PC-9 (cell line): ENCODE measurements at regions not wholly inside any gene's neighbourhood (a gene's known extent, or its start where the extent isn't known, plus 50 kb on each side); places are given as distances from the start of the nearest gene placed in this dataset.

Experiments used
- EZH2 ChIP-seq: fragments of 200-600 bp; sonication (generic); IDR thresholded peaks from 2 replicates; pipeline ENCODE4 v1.8.0; 2017; ENCODE audit warnings: antibody characterized with exemption, low read depth
- TF ChIP-seq, protein P1 (sequence below): fragments of 200-600 bp; sonication (generic); conservative IDR thresholded peaks from 2 replicates; pipeline ENCODE4 v1.6.1; 2017; ENCODE audit warnings: mixed run types, antibody characterized with exemption, mild to moderate bottlenecking, moderate library complexity

DNA sequence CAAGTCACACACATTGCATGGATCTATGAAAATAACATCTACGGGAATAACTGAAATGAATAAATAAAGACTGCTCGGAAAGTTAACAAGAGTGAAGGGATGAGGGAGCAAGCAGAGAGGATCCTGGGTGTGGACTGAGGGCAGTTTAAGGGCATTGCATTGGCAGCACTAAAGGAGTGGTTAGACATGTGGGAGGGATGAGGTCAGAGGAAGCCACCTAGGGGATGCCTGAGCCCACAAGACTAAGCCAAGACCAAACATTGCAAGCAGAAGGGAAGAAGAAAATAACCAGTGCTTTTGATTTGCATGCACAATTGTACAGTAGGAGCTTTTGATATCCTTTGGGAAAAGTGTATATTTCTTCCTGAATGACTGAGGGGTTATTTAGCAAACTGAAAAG lies 106.1 kb downstream of the MSL3 start:
- TF ChIP-seq, protein P1, sequence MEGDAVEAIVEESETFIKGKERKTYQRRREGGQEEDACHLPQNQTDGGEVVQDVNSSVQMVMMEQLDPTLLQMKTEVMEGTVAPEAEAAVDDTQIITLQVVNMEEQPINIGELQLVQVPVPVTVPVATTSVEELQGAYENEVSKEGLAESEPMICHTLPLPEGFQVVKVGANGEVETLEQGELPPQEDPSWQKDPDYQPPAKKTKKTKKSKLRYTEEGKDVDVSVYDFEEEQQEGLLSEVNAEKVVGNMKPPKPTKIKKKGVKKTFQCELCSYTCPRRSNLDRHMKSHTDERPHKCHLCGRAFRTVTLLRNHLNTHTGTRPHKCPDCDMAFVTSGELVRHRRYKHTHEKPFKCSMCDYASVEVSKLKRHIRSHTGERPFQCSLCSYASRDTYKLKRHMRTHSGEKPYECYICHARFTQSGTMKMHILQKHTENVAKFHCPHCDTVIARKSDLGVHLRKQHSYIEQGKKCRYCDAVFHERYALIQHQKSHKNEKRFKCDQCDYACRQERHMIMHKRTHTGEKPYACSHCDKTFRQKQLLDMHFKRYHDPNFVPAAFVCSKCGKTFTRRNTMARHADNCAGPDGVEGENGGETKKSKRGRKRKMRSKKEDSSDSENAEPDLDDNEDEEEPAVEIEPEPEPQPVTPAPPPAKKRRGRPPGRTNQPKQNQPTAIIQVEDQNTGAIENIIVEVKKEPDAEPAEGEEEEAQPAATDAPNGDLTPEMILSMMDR, result no peak
- TF ChIP-seq EZH2, result no peak
